ENCODE measurements at regions not wholly inside any gene's neighbourhood (a gene's known extent, or its start where the extent isn't known, plus 50 kb on each side); places are given as distances from the start of the nearest gene placed in this dataset.

DNA sequence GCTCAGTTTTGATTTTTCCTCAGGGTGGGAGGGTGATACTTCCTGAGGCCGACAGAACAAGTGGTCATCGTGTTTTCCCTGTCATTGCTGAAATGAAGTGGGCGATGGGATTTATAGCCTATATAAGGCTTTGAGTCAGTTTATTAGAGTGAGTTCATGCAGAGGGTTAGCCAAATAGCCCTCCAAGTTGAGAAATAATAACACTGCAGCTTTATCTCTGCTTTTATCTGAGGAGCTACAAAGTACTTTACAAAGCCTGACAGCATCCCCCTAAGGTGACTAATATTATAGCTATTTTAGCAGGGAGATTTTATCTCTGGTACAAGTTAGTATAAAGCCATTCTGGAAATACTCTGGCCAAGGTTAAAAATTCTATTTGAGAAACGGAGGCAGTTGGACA, 389.6 kb downstream of the MFSD1 start:
- peak overlapping the region; percentile 63 for H3K27ac ChIP-seq
- no peak for DNase-seq (ENCODE audit: low read depth, low spot score)

DNA sequence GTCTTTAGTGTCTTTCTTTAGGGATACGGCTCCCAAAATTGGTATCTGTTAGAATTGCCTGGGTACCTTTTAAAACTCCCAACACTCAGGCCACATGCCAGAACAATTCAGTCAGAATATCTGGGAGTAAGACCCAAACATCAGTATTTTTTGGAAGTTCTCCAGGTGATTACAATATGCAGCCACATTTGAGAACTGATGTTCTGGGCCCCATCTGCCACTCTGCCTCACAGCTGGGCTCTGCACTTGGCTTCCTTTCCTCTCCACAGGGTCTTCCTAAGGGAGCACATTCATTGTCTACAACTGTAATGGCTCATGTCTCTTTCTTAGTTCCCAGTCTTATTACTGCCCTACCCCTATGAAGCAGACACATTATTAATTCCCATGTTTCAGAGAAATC, 394.5 kb downstream of the MFSD1 start:
- H3K27ac ChIP-seq, result no peak overlapping the region
- no peak for DNase-seq (ENCODE audit: low read depth, low spot score)

DNA sequence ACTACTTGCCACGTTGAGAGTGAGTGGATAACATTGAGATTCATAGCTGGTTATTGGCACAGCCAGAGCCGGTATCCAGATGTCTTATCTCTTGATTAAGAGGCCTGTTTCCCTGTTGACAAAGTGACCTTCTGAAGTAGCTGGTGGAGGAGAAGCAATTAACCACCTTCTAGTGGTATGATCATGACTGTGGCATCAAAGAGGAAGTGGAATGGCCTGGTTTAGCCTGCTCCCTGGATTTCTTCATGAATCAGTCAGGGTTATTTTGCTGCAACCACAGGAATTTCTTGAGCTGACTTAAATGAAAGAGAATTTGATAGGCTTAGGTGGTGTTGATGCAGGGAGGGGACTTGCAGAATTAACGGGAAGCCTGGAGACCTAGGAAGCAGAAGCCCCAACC, 398.3 kb downstream of the MFSD1 start:
- peak; percentile 72 for DNase-seq (ENCODE audit: low read depth, low spot score)
- peak overlapping the region; percentile 24 for H3K27ac ChIP-seq

DNA sequence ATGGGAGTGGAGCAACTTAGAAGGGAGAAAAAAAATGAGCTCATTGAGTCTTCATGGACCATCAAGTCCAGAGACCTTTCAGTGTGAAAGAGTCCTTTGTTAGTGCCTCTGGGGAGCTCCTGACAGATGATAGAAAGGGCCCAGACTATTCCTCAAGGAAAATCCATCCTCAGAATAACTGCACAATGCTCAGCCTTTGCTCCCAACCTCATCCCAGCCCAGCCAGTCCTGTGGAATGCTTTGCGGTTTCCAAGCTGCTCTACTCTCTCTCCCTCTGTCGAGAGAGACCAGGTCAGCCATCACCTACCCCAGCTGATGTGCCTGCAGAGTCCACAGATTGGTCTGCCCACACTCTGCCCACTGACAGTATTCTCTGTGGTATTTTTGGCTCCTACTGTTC, 406.2 kb downstream of the MFSD1 start:
- DNase-seq (ENCODE audit: low read depth, low spot score), result no peak
- no peak overlapping the region for H3K27ac ChIP-seq

DNA sequence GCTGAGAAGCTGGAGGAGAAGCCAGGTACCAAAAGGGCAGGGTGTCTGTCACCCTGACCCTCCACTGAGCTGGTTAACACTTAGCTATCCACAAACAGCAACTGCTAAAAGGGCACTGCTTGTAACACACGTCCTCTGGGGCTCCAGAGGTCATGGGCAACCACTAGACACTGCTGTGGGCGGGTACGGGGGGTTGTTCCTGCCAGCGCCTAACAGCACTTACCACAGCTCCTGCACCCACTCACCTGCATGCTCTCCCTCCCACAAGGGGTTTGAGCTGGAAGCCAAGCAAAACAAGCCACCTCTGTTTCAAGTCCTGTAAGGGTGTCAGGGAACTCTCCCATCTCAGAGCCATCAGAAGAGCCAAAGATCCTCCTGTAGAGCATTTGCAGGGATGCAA, 407.6 kb downstream of the MFSD1 start:
- no peak overlapping the region for H3K27ac ChIP-seq
- no peak for DNase-seq (ENCODE audit: low read depth, low spot score)

DNA sequence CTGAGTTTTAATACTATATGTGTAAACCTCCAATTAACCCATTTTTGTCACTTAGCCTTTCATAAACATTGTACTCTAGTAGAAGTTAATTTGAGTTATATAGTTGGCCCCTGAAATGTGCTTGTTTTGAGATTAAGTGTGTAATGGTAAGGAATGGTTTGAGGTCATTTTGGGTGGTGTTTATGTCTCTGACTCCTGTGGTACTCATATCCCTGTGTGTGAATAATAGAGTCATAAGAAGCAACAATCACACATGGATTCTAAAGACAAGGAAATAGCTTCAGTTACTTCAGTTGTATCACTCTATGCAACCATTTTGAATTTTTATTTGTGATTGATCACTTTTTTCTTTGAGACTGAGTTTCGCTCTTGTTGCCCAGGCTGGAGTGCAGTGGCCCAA, 408.5 kb downstream of the MFSD1 start:
- DNase-seq (ENCODE audit: low read depth, low spot score), result no peak
- H3K27ac ChIP-seq, result peak overlapping the region; percentile 53

DNA sequence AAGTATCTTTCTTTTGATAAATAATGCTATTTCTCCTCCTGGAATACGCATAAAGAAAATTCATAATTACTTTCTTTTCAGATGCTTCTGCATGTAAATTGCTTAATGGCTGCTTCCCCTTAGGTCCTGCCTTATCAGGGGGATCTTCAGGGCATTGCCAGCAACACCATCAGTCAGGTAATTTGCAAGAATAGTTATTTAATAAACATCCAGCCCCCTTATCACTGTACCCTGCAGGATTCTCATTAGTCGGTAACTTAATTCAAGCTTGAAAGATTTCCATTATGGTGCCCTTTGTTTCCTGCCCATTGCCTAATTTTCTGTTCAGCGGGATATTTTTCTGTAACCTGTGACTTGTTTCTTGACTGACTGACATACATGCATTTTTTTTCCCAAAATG, 414.5 kb downstream of the MFSD1 start:
- no peak for DNase-seq (ENCODE audit: low read depth, low spot score)
- no peak overlapping the region for H3K27ac ChIP-seq

DNA sequence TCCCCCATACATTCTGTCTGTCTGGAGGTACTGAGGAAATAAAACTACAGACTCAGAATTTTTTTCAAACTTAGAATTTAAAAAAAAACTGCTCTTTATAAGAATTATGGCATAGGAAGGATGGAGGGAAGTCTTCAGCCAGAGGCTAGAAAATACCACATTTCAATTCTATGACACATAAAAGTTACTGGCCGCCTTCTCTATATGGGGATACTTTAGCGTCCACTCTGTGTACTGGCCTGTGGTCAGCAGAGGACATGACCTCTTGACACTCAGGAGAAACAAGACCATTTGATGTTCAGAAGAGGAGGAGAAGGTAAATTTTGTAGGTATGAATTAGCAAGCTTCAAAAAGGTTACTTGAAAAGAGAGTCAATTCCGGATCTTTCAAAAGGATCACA, 417.4 kb downstream of the MFSD1 start:
- no peak overlapping the region for H3K27ac ChIP-seq
- DNase-seq (ENCODE audit: low read depth, low spot score), result no peak

DNA sequence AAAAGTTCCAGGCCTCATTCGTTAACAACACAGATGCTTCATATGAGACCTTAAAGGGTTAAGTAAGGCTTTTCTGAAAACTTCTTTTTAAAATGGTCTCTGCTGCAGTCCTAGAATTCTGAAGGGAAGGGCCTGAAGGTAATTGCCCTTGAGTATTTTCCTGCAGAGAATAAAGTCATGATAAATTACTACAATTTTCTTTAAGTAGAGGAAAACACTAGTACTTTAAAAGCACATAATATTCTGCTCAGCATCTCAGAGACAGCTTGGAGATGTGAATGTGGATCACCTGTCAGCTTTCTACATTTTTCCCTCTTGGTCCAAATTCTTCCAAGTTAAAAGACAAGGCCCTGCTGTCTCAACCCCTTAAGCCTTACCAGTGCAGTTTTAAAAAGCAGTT, 419.5 kb downstream of the MFSD1 start:
- H3K27ac ChIP-seq, result no peak overlapping the region
- no peak for DNase-seq (ENCODE audit: low read depth, low spot score)

DNA sequence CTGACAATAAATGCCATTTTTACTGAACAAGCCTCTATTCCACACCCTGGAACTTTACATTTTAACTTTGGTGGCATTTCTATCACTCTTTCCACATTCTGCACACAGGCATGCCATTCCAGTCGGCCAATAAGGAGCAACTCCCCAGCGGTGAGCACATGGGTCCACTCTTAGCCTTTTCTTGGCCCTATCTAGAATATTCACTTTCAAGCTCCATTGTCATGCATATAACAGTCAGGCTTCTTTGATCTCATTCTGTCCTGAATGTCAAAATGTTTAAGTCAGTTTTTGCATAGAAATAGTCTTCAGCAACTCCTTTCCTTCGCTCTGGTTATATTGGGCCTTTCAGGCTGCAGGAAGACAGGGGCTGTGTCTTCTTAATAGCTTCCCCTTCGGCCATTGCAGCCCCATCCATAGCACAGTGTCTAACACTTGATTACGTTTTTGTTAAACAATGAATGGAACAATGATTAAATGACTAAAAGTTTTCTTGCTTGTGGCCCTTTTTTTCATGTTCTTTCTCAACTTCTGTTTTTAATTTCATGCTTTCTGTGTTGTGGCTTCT, 427.3 kb downstream of the MFSD1 start:
- no peak for DNase-seq (ENCODE audit: low read depth, low spot score)
- no peak overlapping the region for H3K27ac ChIP-seq

DNA sequence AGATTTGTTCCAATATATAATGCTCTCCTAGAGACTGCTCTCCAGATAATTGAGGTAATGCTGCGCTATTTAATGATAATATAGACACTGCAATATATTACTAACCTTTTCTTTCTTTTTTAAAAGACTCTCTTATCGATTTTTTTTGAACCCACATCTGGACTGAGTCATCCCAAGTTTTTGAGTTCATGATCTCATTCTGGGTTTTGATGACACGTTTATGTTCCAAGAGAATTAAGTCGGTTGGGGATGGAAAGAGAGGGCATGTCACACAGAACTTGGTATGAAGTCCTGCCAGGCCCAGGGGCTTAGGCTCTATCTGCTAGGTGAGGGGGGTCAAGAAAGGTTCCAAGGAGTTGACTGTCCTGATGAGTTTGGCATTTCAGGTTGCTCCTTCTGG, 431.1 kb downstream of the MFSD1 start:
- H3K27ac ChIP-seq, result no peak overlapping the region
- no peak for DNase-seq (ENCODE audit: low read depth, low spot score)

DNA sequence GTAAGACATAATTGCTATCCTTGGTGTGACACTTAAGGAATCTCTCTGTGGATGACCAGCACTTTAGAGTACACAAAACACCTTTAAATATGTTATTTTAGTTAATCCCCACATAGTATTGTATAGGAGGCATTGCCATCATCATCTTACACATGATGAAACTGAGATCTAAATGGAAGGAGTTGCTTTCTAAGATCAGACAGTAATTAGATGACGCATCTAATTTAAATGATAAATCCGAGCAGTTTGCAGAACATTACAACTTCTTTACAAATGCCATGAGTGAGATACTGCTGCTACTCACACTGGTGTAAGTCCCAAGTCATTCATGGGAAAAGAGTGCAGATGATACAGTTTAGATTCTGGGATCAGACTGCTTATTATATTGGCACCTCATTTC, 431.9 kb downstream of the MFSD1 start:
- DNase-seq (ENCODE audit: low read depth, low spot score), result no peak
- H3K27ac ChIP-seq, result no peak overlapping the region

DNA sequence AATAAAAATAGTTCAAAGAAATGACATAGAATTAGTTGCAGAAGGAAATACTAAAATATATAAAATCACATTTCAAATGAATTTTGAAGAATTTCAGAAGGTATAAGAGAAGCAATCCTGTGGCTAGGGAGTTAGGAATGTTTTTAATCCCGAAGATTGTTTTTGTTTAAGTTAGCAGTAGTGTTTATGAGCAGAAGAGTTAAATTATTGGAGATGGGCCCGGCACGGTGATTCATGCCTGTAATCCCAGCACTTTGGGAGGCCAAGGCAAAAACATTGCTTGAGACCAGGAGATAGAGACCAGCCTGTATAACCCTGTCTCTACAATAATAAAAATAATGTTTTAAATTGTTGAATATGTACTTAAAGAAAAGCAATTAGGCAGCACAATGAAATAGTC, 432.5 kb downstream of the MFSD1 start:
- no peak overlapping the region for H3K27ac ChIP-seq
- no peak for DNase-seq (ENCODE audit: low read depth, low spot score)

DNA sequence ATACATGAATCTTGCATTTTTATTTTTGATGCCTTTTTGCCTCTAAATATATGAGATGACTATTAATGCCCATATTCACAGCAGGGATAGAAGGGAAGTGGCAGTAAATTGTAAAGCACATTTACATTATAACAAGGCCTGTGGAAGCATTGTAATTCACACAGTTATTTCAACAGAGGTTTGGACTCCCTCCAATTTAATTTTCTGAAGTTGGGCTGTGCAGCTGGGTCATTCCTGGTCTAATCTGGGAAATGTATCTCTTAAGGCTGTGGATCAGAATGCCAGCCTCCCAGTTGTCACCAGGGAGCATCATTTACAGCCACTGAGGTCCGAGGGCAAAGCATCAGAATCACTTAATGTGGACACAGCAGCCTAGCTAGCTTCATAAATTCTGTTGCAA, 434.5 kb downstream of the MFSD1 start:
- no peak for DNase-seq (ENCODE audit: low read depth, low spot score)
- H3K27ac ChIP-seq, result no peak overlapping the region

DNA sequence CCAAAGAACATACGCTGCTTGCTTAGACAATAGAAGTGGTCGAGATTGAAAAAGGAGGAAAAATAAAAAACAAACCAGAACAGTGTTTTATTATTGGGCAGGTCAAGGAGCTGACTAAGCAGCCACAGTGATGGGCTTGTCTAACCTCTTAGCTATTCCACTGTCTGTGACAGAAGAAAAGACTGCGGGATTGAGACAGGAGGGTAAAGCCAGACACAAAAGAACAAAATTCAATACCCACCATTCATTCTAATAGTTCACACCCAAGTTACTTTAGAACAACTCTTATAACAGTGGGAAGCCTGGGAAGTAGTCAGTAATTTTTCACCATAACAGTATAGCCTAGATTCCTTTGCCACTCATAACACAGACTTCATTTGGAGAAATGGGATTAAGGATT, 435.4 kb downstream of the MFSD1 start:
- H3K27ac ChIP-seq, result no peak overlapping the region
- DNase-seq (ENCODE audit: low read depth, low spot score), result no peak

DNA sequence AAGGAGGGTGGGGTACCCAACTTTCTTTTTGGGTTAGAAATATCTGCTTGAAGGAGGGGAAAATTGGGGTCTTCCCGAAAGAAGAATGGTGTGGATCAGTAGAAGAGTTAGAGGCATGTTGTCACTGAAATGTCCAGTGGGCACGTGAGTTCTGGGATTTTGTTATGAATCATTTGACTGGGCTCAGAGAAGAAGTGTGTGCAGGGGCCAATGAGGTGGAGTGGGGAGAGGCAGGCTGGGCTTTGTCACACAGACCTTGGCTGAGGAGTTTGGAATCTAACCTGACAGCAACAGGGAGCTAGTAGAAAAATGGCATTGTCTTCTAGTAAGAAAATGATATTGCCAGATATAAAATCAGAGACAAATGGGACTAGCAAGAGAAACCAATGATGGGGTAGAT, 436.8 kb downstream of the MFSD1 start:
- H3K27ac ChIP-seq, result no peak overlapping the region
- DNase-seq (ENCODE audit: low read depth, low spot score), result no peak

DNA sequence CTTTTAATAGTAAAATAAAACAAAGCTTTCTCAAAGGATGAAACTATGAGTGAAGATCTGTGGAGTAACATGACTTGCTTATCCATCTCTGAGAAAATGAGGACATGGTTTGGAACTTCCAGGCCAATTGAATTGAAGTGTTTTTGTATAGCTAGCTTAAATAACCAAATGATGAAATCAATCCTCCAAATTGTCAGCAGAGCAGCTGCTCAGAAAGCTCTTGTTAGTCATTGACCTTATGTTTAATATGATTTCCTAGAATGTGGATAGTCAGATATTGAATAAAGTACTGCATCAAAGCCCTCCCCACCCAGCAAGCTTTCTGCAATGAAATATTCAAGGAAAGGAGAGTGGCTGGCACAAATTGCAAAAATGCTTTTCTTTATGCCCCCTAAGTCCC, 437.2 kb downstream of the MFSD1 start:
- no peak overlapping the region for H3K27ac ChIP-seq
- DNase-seq (ENCODE audit: low read depth, low spot score), result no peak

DNA sequence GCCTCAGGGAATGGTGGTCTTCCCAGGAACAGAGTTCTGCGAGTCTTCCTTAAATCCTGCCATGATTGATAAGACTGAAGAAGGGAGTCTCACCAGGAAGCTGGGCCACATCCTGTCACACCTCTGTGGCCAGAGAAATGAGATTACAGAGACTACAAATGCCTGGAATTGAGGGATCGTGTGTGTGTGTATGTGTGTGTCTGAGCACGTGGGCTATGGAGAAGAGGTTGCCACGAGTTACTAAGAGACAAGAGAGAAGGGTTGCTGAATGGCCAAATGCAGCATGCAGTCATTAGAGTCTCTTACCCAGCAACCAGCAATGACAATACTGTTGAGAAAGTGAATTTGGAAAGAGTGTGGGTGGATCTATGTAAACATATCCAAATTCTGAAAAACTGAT, 443.1 kb downstream of the MFSD1 start:
- no peak overlapping the region for H3K27ac ChIP-seq
- DNase-seq (ENCODE audit: low read depth, low spot score), result no peak

DNA sequence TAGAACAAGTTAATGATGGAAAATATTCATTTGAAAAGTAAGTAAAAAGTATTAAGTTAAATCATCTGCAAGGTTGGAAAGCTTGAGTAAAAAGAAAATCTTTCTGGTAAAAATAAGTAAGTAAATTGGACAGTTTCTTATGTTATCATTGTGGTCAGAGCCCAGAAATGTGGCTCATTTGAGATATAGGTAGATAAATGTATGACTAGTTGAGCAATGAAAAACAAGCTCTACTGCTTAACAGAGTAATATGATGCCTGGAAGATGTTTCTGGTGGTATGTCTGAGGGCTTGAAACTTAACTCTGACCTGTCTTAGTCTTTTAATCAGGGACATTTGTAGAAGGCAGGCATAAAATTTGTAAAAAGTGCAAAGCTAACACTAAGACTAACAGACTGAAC, 444.0 kb downstream of the MFSD1 start:
- no peak overlapping the region for H3K27ac ChIP-seq
- no peak for DNase-seq (ENCODE audit: low read depth, low spot score)

DNA sequence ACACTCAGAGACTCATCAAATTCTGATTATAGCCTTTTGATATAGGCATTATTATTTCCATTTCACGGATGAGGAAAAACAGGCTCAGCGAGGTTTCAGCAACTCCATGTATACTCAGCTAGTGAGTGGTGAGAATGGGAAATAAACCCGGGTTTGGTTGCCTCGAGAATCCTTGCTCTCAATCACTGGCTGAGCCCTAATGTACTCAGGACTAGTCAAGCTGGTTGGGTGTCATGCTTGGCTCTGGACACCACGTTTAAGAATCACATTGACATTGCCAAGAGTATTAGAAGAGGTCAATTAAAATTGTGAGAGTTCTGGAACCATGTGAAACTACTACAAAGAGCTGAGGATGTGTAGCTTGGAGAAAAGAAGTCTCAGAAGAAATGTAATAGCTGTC, 444.5 kb downstream of the MFSD1 start:
- H3K27ac ChIP-seq, result peak overlapping the region; percentile 10
- DNase-seq (ENCODE audit: low read depth, low spot score), result no peak

DNA sequence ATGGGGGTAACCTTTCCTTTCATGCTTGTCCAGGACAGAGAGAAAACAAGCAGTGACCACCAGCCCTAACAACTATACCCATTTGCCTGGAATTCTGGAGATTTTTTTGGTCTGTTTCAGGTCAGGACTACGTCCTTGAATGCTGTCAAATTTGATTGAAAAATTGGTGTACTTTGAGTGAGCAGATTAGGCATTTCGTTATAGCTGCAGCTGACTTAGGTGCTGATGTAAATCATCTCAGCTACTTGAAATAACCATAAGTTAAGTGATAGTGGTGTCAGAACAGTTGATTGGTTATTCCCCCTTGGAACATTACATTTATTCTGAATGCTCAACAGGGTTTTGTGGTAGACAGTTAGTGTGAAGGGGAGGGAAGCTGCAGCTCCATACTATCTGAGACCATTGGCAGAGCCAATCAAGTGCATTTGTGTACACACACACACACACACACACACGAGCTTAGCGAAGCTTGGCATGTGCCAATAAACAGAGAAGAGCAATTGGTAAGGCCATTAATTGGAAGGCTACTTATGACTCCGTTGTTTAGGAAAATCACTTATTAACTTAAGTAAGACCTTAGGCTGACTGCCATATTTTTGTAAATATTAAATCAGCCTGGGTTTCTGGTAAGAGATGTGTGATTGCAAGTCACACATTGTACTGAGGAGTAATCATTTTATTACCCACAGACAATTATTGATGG, 447.8 kb downstream of the MFSD1 start:
- H3K27ac ChIP-seq, result no peak overlapping the region
- no peak for DNase-seq (ENCODE audit: low read depth, low spot score)

DNA sequence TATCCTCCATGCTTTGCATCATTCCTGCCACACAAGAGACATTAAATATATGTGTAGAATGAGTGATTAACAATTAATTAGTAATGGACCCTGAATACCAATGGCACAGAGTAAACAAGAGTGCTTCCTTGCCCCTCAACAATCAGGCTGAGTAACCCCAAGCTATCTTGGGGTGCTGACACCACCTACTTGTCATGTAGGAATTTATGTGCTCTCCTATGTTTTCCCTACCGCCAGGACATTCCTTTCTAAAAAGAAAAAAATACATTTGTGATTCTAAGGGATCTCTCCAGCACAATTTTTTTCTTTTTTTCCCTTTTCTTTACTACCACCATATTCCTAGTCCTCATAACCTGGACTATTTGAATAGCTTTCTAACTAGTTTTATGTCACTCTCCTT, 449.1 kb downstream of the MFSD1 start:
- no peak for DNase-seq (ENCODE audit: low read depth, low spot score)
- no peak overlapping the region for H3K27ac ChIP-seq

DNA sequence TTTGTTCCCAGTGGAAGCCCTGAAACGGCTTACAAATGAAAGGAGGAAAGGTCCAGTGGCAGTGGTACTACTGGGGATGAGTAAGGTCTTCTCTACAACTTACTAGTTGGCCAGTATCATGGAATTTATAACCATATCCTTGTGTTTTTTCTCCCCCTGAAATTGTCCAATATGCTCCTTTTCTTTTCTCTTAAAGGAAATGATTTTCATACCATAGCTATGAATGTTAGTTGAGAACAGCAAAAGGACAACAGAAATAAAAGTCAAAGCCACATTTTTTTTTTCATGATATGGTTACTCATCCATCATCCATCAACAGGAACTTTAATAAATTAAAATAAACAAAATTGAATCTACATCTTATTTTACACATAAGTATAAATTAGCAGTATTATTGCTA, 450.4 kb downstream of the MFSD1 start:
- no peak for DNase-seq (ENCODE audit: low read depth, low spot score)
- peak overlapping the region; percentile 21 for H3K27ac ChIP-seq

Data from epithelial cell of prostate (primary cell).